Nephron (organoid): ENCODE measurements at regions not wholly inside any gene's neighbourhood (a gene's known extent, or its start where the extent isn't known, plus 50 kb on each side); places are given as distances from the start of the nearest gene placed in this dataset.

Experiments
- H3K27ac Mint-ChIP-seq, 3 experiments: 2 replicates each; pipeline ENCODE4 v1.8.0; 2020; ENCODE audit warnings: mixed read lengths in 3 of 3, mild to moderate bottlenecking in 2 of 3, moderate library complexity in 1 of 3
- H3K27me3 Mint-ChIP-seq: 2 replicates; pipeline ENCODE4 v1.8.0; 2021; ENCODE audit warnings: low read depth, mild to moderate bottlenecking, moderate library complexity, mixed read lengths
- H3K36me3 Mint-ChIP-seq: 2 replicates; pipeline ENCODE4 v1.8.0; 2020; ENCODE audit warnings: low read depth, mixed read lengths
- H3K4me1 Mint-ChIP-seq: 2 replicates; pipeline ENCODE4 v1.8.0; 2020; ENCODE audit warnings: mixed read lengths
- H3K4me3 Mint-ChIP-seq, 3 experiments: 2 replicates each; pipeline ENCODE4 v1.8.0; 2020; ENCODE audit warnings: mild to moderate bottlenecking in 3 of 3, mixed read lengths in 3 of 3, moderate library complexity in 2 of 3
- H3K9me3 Mint-ChIP-seq: 2 replicates; pipeline ENCODE4 v1.8.0; 2020; ENCODE audit warnings: mixed read lengths
- TF ChIP-seq, protein P1 (sequence below), 3 experiments: fragments of 200-600 bp; sonication (generic); IDR thresholded peaks; one replicate each; pipeline ENCODE4 v1.5.0; 2021; ENCODE audit warnings: antibody characterized with exemption in 3 of 3; ENCODE audit not compliant: unreplicated experiment in 3 of 3

DNA sequence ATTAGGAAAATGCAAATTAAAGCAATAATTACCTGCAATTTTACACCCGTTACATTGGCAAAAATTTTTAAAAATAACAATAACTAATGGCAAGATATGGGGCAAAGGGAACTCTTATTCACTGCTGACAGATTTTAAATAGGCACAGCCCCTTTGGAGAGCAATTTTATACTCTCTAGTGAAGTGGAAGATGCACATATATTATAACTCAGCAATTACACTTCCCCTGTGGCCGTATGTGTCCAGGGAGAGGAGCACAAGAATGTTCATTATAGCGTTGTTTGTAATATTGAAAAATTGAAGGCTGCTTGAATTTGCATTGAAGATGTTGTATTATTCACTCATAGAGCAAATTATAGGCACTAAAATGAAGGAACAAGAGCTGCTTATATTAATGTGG, 488.3 kb upstream of the ATXN7L3B start:
- Mint-ChIP-seq H3K9me3 (no peaks in the 10 kb centered on the region), H3K4me3 (no peak overlapping the region), H3K36me3 (no peaks in the 10 kb centered on the region), H3K27me3 (no peaks in the 10 kb centered on the region), H3K4me1 (no peaks in the 10 kb centered on the region), H3K27ac (no peak overlapping the region)
- TF ChIP-seq, protein P1, sequence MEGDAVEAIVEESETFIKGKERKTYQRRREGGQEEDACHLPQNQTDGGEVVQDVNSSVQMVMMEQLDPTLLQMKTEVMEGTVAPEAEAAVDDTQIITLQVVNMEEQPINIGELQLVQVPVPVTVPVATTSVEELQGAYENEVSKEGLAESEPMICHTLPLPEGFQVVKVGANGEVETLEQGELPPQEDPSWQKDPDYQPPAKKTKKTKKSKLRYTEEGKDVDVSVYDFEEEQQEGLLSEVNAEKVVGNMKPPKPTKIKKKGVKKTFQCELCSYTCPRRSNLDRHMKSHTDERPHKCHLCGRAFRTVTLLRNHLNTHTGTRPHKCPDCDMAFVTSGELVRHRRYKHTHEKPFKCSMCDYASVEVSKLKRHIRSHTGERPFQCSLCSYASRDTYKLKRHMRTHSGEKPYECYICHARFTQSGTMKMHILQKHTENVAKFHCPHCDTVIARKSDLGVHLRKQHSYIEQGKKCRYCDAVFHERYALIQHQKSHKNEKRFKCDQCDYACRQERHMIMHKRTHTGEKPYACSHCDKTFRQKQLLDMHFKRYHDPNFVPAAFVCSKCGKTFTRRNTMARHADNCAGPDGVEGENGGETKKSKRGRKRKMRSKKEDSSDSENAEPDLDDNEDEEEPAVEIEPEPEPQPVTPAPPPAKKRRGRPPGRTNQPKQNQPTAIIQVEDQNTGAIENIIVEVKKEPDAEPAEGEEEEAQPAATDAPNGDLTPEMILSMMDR (IDR thresholded peaks at IDR 0.05; ENCODE audit: unreplicated experiment in 3 of 3) = no peak

DNA sequence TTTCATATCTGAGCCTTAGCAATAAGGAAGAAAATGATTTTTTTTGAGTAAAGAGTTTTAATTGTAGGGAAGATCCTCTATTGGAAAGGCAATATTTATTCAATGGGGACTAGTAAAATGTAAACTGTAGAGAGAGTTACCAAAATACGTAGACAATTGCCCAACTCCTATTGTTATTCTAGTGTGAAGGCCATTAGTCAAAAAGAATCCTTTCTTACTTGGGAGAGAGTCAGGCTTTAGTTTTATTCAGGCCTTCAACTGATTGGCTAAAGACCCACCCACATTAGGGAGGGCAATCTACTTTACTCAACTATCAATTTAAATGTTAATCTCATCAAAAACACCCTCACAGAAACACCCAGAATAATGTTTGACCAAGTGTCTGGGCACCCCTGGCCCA, 485.8 kb upstream of the ATXN7L3B start:
- Mint-ChIP-seq H3K4me1 (no peaks in the 10 kb centered on the region), H3K4me3 (no peak overlapping the region), H3K27ac (no peak overlapping the region), H3K9me3 (no peaks in the 10 kb centered on the region), H3K27me3 (no peaks in the 10 kb centered on the region), H3K36me3 (no peaks in the 10 kb centered on the region)
- TF ChIP-seq, protein P1 (IDR thresholded peaks at IDR 0.05; ENCODE audit: unreplicated experiment in 3 of 3) = no peak

DNA sequence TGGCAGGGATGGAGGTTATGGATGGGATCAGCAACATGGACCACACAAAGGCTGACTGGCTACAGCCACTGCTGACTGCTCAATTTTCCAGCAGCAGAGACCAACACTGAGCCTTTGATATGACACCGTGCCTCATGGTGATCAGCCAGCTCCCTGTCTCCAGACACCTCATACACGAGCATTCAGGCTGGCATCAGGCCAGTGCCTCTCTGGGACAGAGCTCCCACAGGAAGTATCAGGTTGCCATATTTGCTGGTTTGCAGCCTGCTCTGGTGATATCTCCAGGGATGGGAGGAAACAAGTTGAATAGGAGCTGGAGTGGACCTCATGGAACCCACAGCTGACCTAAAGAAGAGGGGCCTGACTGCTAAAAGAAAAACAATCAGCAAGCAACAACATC, 471.2 kb upstream of the ATXN7L3B start:
- H3K4me3 Mint-ChIP-seq = no peak overlapping the region
- no peak overlapping the region for H3K27ac Mint-ChIP-seq
- H3K27me3 Mint-ChIP-seq = no peaks in the 10 kb centered on the region
- no peaks in the 10 kb centered on the region for H3K36me3 Mint-ChIP-seq
- H3K4me1 Mint-ChIP-seq = no peaks in the 10 kb centered on the region
- TF ChIP-seq, protein P1 (IDR thresholded peaks at IDR 0.05; ENCODE audit: unreplicated experiment in 3 of 3) = no peak
- peaks cover 27% of the 10 kb centered on the region for H3K9me3 Mint-ChIP-seq

DNA sequence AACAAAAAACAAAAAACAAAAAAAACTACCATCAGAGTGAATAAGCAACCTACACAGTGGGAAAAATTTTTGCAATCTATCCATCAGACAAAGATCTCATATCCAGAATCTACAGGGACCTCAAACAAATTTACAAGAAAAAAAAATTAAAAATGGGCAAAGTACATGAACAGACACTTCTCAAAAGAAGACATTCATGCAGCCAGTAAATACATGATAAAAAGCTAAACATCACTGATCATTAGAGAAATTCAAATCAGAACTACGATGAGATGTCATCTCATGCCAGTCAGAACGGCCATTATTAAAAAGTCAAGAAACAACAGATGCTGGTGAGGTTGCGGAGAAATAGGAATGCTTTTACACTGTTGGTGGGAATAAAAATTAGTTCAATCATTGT, 466.5 kb upstream of the ATXN7L3B start:
- Mint-ChIP-seq H3K9me3 (peaks cover 28% of the 10 kb centered on the region), H3K36me3 (no peaks in the 10 kb centered on the region), H3K27me3 (no peaks in the 10 kb centered on the region), H3K4me1 (no peaks in the 10 kb centered on the region), H3K27ac (no peak overlapping the region), H3K4me3 (no peak overlapping the region)
- TF ChIP-seq, protein P1 (IDR thresholded peaks at IDR 0.05; ENCODE audit: unreplicated experiment in 3 of 3) = no peak

DNA sequence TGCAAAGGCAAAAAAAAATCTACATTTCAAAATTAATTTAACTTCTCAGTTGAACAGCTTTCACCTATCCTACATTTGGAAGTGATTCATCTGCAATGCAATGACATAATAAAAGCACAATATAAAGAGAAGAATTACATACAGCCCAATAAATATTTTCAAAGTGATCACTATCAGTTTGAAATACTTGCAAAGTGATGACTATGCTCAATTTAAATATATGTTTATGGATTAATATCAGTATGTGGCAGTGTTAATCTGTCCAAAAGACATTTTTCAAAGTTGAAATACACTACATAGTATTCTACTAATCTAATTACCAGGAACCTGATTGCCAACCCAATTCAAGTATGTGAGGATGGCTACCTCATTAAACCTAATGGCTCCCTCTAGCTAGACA, 460.7 kb upstream of the ATXN7L3B start:
- H3K4me1 Mint-ChIP-seq = no peaks in the 10 kb centered on the region
- TF ChIP-seq, protein P1 (IDR thresholded peaks at IDR 0.05; ENCODE audit: unreplicated experiment in 3 of 3) = no peak

DNA sequence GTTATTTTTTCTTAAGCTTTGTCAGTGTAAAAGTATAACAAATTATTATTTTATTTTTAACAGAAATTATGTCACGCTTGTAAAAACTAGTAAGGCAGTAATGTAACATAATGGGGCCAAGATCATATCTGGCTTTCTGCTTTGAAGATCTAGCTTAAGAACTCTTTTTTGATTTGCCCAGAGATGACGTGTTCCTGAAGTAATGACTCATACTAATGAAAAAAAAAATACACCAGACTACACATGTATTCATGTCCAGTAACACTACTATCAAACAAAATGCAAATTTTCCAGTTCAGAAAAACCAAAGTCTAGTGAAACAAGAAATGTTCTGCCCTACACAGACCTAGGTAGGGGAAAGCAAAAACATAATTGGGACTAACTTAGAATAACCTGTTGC, 432.2 kb upstream of the ATXN7L3B start:
- no peaks in the 10 kb centered on the region for H3K27me3 Mint-ChIP-seq
- no peaks in the 10 kb centered on the region for H3K36me3 Mint-ChIP-seq
- no peaks in the 10 kb centered on the region for H3K9me3 Mint-ChIP-seq
- no peaks in the 10 kb centered on the region for H3K4me1 Mint-ChIP-seq
- no peak overlapping the region for H3K27ac Mint-ChIP-seq
- TF ChIP-seq, protein P1 (IDR thresholded peaks at IDR 0.05; ENCODE audit: unreplicated experiment in 3 of 3) = no peak
- H3K4me3 Mint-ChIP-seq = no peak overlapping the region

More for the DNA sequence above, 460.7 kb upstream of the ATXN7L3B start:
- Mint-ChIP-seq H3K27me3 (no peaks in the 10 kb centered on the region), H3K9me3 (peaks cover 6% of the 10 kb centered on the region), H3K27ac (no peak overlapping the region), H3K36me3 (no peaks in the 10 kb centered on the region), H3K4me3 (no peak overlapping the region)
